ENCODE measurements at regions not wholly inside any gene's neighbourhood (a gene's known extent, or its start where the extent isn't known, plus 50 kb on each side); places are given as distances from the start of the nearest gene placed in this dataset.

DNA sequence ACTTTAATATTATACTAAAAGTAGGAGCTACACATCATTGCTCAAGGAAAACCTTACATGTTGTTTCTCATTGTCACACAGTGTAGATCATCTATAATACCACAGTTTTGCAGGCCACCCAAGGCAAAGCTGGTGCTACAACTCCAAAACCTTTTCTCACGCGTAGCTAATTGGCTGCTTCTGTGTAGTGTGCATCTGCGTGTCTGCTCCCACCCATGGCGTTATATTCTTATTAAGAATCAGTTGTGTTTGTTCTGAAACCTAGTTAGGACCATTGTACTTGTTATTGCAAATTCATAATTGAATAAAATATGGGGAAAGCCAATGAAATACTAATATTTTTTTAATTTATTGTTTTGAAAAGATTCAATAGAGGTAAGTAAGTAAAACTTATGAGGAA lies 83.9 kb downstream of the RBM43 start:
- no peak overlapping the region for H3K9ac ChIP-seq (ENCODE audit: low read depth, low read length)
- no peak overlapping the region for H3K4me3 ChIP-seq (ENCODE audit: low read length)
- no peaks in the 10 kb centered on the region for H3K9me3 ChIP-seq (ENCODE audit: insufficient read depth, low read depth, low read length)
- no peaks in the 10 kb centered on the region for H3K27me3 ChIP-seq (ENCODE audit: insufficient read depth, low read length)
- 98% methylated on average over 4 of the region's 4 CpGs for WGBS
- no peak overlapping the region for H3K27ac ChIP-seq (ENCODE audit: low read depth, low read length)
- no peaks in the 10 kb centered on the region for H3K36me3 ChIP-seq (ENCODE audit: insufficient read depth, low read length)
- peaks cover 24% of the 10 kb centered on the region for H3K4me1 ChIP-seq (ENCODE audit: insufficient read depth, low read length)

DNA sequence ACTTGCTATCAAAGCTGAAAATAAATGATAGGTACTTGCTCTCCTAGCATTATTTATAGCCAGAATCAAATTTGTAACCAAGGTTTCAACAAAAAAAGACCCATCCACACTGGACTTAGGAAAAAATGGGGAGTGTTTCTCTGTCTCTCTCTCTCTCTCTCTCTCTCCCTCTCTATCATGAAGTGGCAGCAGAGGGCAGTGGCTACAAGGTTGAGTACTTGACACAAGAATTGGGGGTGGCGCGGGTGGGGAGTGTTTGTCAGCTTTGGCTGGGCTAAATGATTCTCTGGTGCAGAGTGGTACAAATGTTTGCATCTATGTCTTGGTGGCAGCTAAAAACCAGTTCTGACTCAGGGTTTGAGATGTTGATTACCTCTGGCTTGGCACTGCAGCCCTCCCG lies 85.0 kb downstream of the RBM43 start:
- Histone ChIP-seq H3K4me1 (ENCODE audit: insufficient read depth, low read length) (peaks cover 24% of the 10 kb centered on the region), H3K9me3 (ENCODE audit: insufficient read depth, low read depth, low read length) (no peaks in the 10 kb centered on the region), H3K27me3 (ENCODE audit: insufficient read depth, low read length) (no peaks in the 10 kb centered on the region), H3K27ac (ENCODE audit: low read depth, low read length) (no peak overlapping the region), H3K9ac (ENCODE audit: low read depth, low read length) (no peak overlapping the region), H3K4me3 (ENCODE audit: low read length) (no peak overlapping the region), H3K36me3 (ENCODE audit: insufficient read depth, low read length) (no peaks in the 10 kb centered on the region)
- WGBS: 90% methylated on average over 3 of the region's 3 CpGs

DNA sequence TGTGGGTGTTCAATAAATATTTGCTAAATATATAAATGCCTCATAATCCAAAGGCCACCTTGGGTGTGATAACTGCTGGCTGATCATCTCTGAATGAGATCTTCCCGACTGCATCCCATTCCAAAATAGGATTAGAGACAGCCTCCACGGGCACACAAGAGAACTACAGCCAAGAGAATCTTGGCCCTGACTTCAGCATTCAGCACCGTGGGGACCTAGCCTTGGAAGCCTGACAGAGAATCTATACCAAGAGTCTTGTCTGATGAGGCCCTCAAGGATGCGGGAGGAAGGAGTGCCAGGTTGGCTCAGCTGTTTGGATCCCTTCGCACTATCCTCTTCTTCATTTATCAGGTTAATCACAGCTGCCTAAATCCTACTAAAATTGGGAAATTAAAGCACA lies 85.8 kb downstream of the RBM43 start:
- Histone ChIP-seq H3K4me3 (ENCODE audit: low read length) (no peak overlapping the region), H3K9ac (ENCODE audit: low read depth, low read length) (no peak overlapping the region), H3K27me3 (ENCODE audit: insufficient read depth, low read length) (no peaks in the 10 kb centered on the region), H3K4me1 (ENCODE audit: insufficient read depth, low read length) (peaks cover 24% of the 10 kb centered on the region), H3K27ac (ENCODE audit: low read depth, low read length) (no peak overlapping the region), H3K36me3 (ENCODE audit: insufficient read depth, low read length) (no peaks in the 10 kb centered on the region), H3K9me3 (ENCODE audit: insufficient read depth, low read depth, low read length) (no peaks in the 10 kb centered on the region)
- WGBS: 86% methylated on average over 5 of the region's 5 CpGs

DNA sequence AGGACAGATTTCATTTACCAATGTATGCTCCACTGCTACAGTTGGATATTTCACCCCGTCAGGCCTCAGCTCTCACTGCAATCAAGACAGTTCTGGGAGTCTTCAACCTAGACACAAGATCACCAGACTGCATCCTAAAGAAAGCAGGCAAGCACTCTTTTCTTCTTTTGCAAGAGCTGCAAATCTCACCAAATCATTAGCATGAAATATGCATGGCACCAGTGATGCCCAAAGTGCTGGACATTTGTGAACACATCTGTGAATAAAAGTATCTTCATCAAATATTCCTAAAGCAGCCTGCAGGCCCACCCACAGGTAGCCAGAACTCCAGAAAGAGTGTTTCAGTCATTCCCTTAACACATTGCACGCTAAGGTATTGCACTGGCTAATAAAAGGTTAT lies 87.5 kb downstream of the RBM43 start:
- Histone ChIP-seq H3K9me3 (ENCODE audit: insufficient read depth, low read depth, low read length) (no peaks in the 10 kb centered on the region), H3K27me3 (ENCODE audit: insufficient read depth, low read length) (no peaks in the 10 kb centered on the region), H3K4me1 (ENCODE audit: insufficient read depth, low read length) (peaks cover 24% of the 10 kb centered on the region), H3K27ac (ENCODE audit: low read depth, low read length) (no peak overlapping the region), H3K4me3 (ENCODE audit: low read length) (no peak overlapping the region), H3K36me3 (ENCODE audit: insufficient read depth, low read length) (no peaks in the 10 kb centered on the region), H3K9ac (ENCODE audit: low read depth, low read length) (no peak overlapping the region)
- WGBS: 92% methylated on average over 2 of the region's 2 CpGs

DNA sequence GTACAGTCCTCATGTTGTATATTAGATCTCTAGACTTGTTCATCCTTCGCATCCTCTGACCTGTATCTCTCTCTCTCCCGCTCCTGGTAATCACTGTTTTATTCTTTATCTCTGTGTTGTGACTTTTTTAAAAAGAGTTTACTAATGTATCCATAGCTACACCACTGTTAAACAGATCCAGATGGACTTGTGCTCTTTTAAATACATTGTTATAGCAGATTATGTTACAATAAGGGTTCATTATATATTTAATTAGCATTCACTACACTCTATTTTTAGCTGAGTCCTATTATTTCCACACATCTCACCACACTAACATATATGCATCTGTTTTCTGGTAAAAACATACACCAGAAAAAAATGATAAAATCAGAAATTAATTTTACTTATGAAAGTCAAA lies 90.5 kb downstream of the RBM43 start:
- no peaks in the 10 kb centered on the region for H3K9me3 ChIP-seq (ENCODE audit: insufficient read depth, low read depth, low read length)
- no peaks in the 10 kb centered on the region for H3K36me3 ChIP-seq (ENCODE audit: insufficient read depth, low read length)
- H3K27ac ChIP-seq (ENCODE audit: low read depth, low read length): no peak overlapping the region
- H3K4me3 ChIP-seq (ENCODE audit: low read length): no peak overlapping the region
- whole genome bisulfite sequencing: 100% methylated on average over 1 of the region's 2 CpGs
- no peak overlapping the region for H3K9ac ChIP-seq (ENCODE audit: low read depth, low read length)
- peaks cover 8% of the 10 kb centered on the region; the same call in 1 of the 2 replicates for H3K4me1 ChIP-seq (ENCODE audit: insufficient read depth, low read length)
- no peaks in the 10 kb centered on the region for H3K27me3 ChIP-seq (ENCODE audit: insufficient read depth, low read length)

DNA sequence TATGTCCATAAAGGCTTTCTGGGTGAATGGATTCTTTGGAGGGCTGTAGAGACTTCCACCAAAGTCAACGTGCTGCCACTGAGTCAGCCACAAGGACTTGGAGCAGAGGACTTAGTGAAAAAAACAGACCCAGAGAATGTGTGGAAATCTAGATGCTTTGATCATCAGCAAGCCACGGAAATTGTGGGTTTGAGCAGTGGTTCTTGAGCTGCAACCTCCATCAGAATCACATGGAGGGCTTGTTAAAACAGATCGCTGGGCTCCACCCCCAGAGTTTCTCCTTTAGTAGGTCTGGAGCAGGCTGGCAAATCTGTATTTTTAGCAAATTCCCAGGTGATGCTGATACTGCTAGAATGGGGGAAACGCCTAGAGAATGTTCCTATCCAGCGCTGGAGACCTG lies 95.3 kb downstream of the RBM43 start:
- Histone ChIP-seq H3K4me1 (ENCODE audit: insufficient read depth, low read length) (peaks cover 7% of the 10 kb centered on the region), H3K36me3 (ENCODE audit: insufficient read depth, low read length) (no peaks in the 10 kb centered on the region)
- WGBS: 94% methylated on average over 5 of the region's 5 CpGs

DNA sequence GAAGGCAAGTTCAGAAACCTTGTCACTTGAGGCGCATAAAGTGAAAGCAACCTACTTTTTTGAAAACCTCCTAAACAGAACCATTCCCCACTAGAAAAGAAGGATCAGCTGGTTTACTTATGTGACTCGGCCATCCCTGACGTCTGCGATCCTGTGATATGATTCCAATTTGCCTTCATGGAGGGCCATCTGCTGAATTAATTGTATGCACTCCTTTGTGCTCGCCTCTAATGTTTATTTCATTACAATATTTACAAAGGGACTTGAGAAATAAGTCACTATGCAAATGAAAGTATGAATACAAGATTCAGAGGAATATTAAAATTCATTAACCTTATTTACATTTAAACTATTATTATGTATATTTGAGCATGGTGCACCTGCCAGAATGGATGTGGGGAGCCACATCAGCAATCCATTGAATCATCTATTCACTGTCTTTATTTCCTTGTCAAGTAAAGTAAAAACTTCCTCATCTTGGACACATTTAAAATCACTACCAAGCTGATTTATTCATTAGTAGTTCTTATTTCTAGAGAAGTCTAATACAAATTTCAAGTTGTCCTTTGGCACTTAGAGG lies 96.5 kb downstream of the RBM43 start:
- 94% methylated on average over 5 of the region's 5 CpGs for WGBS
- no peak overlapping the region for H3K4me3 ChIP-seq (ENCODE audit: low read length)
- no peak overlapping the region for H3K27ac ChIP-seq (ENCODE audit: low read depth, low read length)
- no peaks in the 10 kb centered on the region for H3K27me3 ChIP-seq (ENCODE audit: insufficient read depth, low read length)
- H3K4me1 ChIP-seq (ENCODE audit: insufficient read depth, low read length): peaks cover 17% of the 10 kb centered on the region
- no peaks in the 10 kb centered on the region for H3K9me3 ChIP-seq (ENCODE audit: insufficient read depth, low read depth, low read length)
- no peaks in the 10 kb centered on the region for H3K36me3 ChIP-seq (ENCODE audit: insufficient read depth, low read length)
- H3K9ac ChIP-seq (ENCODE audit: low read depth, low read length): no peak overlapping the region

More for the DNA sequence above, 95.3 kb downstream of the RBM43 start:
- no peak overlapping the region for H3K4me3 ChIP-seq (ENCODE audit: low read length)
- no peak overlapping the region for H3K9ac ChIP-seq (ENCODE audit: low read depth, low read length)
- no peaks in the 10 kb centered on the region for H3K9me3 ChIP-seq (ENCODE audit: insufficient read depth, low read depth, low read length)
- no peaks in the 10 kb centered on the region for H3K27me3 ChIP-seq (ENCODE audit: insufficient read depth, low read length)
- no peak overlapping the region for H3K27ac ChIP-seq (ENCODE audit: low read depth, low read length)

DNA sequence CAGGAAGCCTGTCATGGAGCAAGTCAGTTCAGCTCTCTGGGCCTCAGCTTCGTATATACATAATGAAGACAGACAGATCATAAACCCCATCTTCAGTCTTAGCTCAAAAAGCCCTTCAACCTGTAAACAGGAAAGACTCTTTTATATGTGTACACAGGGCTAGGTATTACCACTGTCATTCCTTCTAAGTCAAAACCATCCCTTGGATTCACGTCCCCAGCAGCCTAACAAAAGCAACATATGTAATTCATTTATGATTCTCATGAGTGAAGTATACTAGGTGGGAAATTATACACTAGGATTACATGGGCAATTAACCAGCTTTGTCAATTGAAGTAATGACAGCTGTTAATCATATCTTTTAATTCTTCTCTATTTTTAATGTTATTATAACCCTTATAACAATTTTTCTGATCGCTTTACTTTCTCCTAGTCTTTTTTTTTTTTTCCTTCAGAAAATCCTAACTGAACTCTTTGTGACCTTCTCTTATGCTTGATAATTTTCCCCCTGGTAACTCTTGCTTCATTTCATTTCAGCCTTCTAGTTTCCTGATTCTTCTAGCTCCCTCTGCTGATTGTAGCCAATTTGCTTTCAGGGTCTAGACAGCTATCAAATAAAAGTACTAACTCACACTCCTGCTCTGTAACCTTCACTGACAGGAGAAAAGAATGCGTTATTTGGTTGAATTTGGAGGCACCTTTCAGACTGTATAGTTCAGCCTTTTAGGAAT lies 99.7 kb downstream of the RBM43 start:
- Histone ChIP-seq H3K4me1 (ENCODE audit: insufficient read depth, low read length) (peaks cover 17% of the 10 kb centered on the region), H3K9ac (ENCODE audit: low read depth, low read length) (no peak overlapping the region), H3K27me3 (ENCODE audit: insufficient read depth, low read length) (no peaks in the 10 kb centered on the region), H3K9me3 (ENCODE audit: insufficient read depth, low read depth, low read length) (no peaks in the 10 kb centered on the region), H3K36me3 (ENCODE audit: insufficient read depth, low read length) (no peaks in the 10 kb centered on the region), H3K27ac (ENCODE audit: low read depth, low read length) (no peak overlapping the region), H3K4me3 (ENCODE audit: low read length) (no peak overlapping the region)
- WGBS: 93% methylated on average over 3 of the region's 4 CpGs

DNA sequence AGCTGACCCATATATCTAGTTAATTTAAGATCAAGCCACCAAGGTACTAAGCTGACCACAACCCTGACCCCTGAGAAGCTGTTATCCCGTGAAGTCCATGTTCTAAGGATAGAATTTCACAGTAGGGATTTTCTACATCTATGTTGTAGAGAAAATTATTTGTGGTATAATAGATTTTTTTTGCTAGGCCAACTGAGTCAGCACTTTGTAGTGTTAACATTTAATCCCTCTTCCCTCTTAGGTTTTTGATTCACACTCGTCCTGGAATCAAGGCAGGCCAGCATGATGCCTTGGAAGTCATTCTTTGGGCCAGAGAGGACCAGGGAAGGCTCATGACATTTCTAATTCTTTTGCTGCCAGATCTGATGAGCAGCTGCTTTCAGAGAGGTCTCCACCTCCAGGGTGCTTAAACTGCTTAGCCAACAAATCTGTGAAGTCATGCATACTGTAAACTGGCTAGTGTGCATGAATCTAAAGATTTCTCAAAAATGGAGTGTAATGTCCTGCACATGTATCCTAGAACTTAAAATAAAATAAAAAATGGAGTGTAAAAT lies 102.5 kb downstream of the RBM43 start:
- no peak overlapping the region for H3K27ac ChIP-seq (ENCODE audit: low read depth, low read length)
- no peak overlapping the region for H3K9ac ChIP-seq (ENCODE audit: low read depth, low read length)
- 79% methylated on average over 2 of the region's 2 CpGs for WGBS
- no peak overlapping the region for H3K4me3 ChIP-seq (ENCODE audit: low read length)
- peaks cover 17% of the 10 kb centered on the region for H3K4me1 ChIP-seq (ENCODE audit: insufficient read depth, low read length)
- no peaks in the 10 kb centered on the region for H3K36me3 ChIP-seq (ENCODE audit: insufficient read depth, low read length)
- H3K27me3 ChIP-seq (ENCODE audit: insufficient read depth, low read length): no peaks in the 10 kb centered on the region
- no peaks in the 10 kb centered on the region for H3K9me3 ChIP-seq (ENCODE audit: insufficient read depth, low read depth, low read length)

DNA sequence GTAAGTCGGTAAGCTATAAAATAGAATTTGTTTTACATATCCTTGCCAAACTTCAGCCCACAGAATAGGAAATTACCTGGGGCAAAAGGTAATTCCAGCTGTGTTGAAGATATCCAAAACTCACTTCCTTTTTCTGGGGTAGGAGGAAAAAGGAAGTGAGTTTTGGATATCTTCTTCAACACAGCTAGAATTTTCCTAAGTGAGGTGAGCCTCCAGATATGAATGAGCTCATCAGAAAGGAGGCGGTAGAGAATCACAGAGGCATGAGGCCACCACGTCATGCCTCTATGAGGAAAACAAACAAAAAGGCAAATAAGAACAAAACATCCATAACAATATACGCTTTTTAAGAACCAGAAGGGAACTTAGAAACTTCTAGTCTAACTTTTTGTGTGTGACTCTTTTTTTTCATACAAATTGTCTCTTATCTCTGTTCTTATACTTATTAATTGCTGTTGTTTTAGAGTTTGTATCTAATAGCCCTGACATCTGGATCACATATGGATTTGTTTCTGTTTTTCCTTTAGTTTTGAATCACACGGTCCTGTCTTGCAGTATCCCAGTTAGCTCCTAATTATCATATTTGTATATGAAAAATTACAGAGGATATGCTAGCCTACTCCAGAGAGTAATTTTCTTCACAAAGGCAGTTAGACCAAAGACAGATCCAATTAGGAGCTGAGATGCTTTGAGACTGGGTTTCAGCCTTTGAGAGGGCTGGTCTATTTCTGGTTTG lies 104.5 kb downstream of the RBM43 start:
- 94% methylated on average over 4 of the region's 5 CpGs for WGBS
- H3K36me3 ChIP-seq (ENCODE audit: insufficient read depth, low read length): no peaks in the 10 kb centered on the region
- H3K27ac ChIP-seq (ENCODE audit: low read depth, low read length): no peak overlapping the region
- H3K27me3 ChIP-seq (ENCODE audit: insufficient read depth, low read length): no peaks in the 10 kb centered on the region
- H3K9me3 ChIP-seq (ENCODE audit: insufficient read depth, low read depth, low read length): no peaks in the 10 kb centered on the region
- peaks cover 17% of the 10 kb centered on the region for H3K4me1 ChIP-seq (ENCODE audit: insufficient read depth, low read length)
- H3K4me3 ChIP-seq (ENCODE audit: low read length): no peak overlapping the region
- no peak overlapping the region for H3K9ac ChIP-seq (ENCODE audit: low read depth, low read length)

DNA sequence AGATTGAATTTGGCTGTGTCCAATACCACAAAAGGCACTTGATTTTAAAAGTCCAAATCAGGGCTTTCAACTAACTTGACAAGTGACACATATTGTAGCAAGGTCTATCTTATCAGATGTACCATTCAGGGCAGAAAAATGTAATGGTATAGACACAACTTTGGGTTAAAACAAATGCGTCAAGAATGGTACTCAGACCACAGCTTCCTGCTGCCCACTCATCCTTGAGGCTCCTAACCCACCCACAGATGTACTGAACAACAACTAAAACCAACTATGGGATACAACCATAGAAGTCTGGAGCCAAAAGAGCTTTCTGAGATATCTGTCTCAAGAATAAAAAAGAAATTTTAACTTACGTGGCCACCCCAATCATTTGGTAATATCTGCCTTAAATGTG lies 105.2 kb downstream of the RBM43 start:
- Histone ChIP-seq H3K4me1 (ENCODE audit: insufficient read depth, low read length) (peaks cover 10% of the 10 kb centered on the region), H3K9me3 (ENCODE audit: insufficient read depth, low read depth, low read length) (no peaks in the 10 kb centered on the region), H3K27ac (ENCODE audit: low read depth, low read length) (no peak overlapping the region), H3K27me3 (ENCODE audit: insufficient read depth, low read length) (no peaks in the 10 kb centered on the region), H3K4me3 (ENCODE audit: low read length) (no peak overlapping the region), H3K9ac (ENCODE audit: low read depth, low read length) (no peak overlapping the region), H3K36me3 (ENCODE audit: insufficient read depth, low read length) (no peaks in the 10 kb centered on the region)
- 84% methylated on average over 2 of the region's 2 CpGs for WGBS

All from HUES64 (cell line).